Pulmonary artery endothelial cell (primary cell): ENCODE measurements at regions not wholly inside any gene's neighbourhood (a gene's known extent, or its start where the extent isn't known, plus 50 kb on each side); places are given as distances from the start of the nearest gene placed in this dataset.
"Not testable (repeated sequence)": the region's sequence is repeated elsewhere in the genome, so short reads cannot be mapped to it uniquely, and the experiment has no call there.

Experiments
- DNase-seq: peaks from one replicate; pipeline ENCODE4 v3.0.0-alpha.2; 2011; ENCODE audit warnings: low read depth, low spot score

DNA sequence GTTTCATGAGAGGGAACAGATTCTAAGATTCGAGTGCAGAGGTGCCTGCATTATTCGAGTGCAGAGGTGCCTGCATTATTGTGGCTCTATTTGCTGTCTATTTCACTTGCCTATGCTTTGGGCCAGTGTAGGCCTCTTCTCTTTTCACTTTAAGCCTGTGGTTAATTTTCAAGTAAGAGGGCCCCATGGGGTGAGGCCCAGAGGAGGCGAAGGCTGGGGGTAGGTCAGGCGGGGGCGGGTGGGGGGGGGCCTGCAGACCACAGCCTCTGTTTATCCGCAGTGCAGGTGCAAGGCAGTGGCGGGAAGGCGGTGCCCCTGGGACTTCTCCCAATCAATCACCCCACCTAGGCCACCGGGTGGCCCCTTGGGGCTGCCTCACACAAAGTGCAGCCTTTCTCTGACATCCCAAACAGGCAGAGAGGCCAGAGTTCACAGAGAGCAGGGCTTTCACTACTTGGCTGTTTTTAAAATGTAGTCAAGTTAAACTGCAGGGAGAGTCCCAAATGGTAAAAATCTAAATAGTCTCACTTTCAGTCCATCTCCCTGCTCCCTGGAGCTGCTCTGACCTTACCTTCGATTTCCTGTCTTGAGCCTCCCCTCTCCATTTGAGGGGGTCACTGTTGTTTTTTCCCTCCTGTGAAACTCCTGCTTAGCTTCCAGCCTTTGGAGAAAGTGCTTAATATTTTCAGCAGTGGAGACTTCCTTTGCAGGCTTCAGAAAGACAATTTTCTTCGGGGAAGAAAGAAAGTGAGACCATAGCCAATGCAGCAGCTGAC lies 249.0 kb downstream of the DLEU7 start:
- DNase-seq, result no peak

DNA sequence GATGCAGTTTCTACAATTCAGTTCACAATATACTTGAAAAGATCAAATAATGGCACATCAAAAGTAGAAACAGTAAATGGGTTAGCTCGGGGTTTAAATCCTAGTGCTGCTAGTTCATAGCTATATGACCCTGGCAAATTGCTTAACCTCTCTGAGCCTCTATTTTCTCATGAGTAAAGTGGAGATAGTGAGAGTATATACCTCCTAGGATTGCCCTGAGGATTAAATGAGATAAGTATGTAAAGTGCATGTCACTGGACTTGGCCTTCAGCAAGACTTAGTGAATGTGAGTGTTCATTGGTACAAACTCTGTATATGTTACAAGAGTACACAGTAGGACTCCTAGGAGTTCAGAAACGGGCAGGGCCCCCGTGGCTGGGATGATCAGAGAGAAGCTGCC lies 248.3 kb downstream of the DLEU7 start:
- DNase-seq, result no peak

DNA sequence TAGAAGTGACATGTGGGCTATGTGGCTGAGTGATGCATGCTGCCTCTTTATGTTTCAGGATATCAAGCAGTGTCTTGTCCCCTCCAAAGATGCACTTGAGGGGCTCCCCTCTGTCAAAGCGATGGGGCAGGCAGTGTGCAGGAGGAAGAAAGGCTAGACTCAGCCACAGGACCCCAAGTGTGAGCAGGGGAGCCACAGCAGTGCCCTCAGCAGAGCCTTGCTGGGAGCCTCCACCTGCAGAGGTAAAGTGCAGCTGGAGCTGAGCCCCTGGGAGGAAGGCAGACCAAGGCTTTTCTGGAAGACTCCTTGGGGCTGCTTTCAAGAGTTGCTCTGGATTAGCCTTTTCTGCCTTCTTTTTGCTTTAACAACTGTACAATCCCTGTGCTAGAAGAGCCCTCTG lies 247.3 kb downstream of the DLEU7 start:
- no peak for DNase-seq

DNA sequence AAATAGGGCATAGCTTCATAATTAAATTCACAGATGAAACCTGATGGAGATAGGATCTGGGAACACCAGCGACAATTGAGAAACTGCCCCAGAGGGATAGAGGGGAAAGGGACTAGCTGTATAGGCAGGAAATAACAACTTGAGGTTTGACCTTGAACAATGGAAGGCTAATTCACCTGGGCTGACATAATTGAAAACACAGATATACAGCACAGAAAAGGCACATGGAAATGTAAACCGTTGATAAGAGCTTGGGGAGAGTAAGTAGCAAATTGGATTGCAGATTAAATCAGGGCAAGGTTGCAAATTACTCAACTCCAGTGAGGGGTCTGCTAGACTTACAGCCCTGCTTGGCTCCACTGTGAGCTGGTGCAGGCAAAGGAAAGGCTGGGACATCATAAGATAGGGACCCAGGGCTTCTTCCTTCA lies 246.7 kb downstream of the DLEU7 start:
- DNase-seq, result no peak

DNA sequence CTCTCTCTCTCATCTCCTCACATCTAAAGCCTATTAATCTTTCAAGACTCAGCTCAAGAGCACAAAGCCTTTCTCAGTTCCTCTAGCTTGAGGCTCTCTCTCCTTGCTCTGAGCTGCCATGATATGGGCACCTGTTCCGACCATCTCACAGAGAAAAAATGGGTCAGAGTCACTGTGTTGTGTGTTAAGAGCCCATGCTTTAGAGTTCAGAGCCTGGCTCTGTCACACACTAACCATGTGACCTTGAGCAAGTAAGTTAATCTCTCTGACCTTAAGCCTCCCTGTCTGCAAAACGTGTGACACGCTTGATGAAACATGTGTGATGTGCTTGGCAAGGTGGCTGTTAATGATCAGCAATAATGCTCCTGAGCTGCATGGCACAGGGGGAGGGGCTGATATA lies 245.2 kb downstream of the DLEU7 start:
- DNase-seq, result no peak

DNA sequence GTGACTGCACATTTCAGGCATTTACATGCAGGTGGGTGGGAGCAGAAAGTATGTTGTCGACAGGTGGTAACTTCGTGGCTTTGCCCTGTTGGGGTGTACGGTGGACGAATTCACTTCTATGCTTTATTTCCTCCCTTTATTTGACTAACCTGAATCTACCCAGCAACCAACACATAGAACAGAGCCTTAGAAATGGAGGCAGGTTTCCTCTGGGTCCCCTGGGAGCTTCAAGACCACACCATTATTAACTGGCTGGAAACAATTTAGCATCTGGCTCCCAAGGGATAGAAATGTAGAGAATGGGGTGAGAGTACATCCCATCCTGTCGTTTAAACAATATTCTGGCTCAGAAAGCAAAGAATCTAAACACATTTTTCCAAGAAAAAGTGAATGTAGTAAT lies 244.4 kb downstream of the DLEU7 start:
- no peak for DNase-seq

DNA sequence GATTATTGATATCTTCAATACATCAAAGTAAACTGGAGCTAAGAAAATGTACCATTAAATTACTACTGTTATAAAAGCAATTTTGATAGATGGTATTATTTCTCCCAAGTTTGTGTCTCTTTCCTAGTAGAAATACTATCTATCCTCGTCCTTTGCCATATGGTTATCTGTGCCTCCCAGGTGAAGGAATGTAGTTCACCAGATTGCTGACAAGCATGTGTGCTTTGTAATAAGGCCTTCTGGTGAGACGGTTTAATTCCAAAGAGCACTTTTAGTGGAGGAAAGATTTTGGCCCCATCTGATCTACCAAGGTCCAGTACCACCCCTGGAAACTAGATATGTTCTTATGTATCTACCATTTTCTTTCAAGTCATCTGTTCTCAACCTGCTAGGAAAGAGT lies 243.6 kb downstream of the DLEU7 start:
- no peak for DNase-seq

DNA sequence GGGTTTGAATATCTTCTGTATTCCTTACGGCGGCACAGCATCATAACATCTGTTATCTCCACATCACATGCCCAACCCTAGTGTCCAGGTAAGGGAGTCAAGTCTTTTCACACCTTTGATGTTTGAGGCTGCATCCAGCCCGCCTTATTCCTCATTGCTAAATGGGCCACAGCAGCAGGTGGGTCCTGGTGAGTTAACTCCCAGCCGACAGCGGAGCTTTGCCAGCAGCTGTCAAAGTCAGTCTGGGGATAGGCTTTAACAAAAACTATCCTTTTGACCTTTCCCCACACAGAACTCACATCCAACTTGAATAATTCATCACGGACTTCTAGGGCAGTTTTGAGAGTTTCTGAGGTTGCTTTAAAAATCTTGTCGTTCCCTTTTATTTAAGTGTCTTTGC lies 235.1 kb downstream of the DLEU7 start:
- no peak for DNase-seq

DNA sequence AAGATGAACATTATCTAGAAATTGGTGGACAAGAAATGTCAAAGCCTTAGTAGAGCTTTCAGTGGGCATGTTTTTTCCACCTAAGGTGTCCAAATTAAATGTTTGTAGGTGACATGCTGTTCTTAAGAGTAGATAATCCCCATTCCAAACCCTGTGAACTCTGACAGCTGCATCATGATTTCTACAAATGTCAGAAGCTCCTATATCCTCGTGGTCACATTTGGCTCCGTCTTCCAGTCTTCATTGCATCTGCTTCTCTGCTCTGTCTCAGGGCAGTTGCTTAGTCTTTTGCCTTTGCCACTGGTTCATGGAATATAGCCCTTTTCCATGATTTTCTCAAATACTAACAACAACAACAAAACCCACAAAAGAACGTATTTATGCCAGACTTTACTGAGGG lies 234.5 kb downstream of the DLEU7 start:
- no peak for DNase-seq

DNA sequence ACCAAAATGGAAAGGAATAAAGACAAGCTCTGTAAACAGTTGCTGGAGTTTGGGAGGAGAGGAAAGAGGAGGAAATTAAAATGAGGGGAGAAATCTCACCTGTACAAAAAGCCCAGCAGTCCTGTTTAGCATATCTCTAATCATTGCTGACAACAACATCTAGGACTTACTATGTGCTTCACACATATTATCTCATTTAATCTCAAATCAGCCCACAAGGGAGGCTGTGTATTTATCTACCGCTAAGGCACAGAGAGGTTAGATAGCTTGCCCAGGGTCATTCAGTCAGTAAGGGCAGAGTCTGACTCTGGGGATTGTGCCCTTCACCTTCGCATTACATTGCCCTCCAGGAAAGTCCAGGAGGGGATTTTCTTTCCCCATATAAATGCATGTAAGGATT lies 233.3 kb downstream of the DLEU7 start:
- no peak for DNase-seq

DNA sequence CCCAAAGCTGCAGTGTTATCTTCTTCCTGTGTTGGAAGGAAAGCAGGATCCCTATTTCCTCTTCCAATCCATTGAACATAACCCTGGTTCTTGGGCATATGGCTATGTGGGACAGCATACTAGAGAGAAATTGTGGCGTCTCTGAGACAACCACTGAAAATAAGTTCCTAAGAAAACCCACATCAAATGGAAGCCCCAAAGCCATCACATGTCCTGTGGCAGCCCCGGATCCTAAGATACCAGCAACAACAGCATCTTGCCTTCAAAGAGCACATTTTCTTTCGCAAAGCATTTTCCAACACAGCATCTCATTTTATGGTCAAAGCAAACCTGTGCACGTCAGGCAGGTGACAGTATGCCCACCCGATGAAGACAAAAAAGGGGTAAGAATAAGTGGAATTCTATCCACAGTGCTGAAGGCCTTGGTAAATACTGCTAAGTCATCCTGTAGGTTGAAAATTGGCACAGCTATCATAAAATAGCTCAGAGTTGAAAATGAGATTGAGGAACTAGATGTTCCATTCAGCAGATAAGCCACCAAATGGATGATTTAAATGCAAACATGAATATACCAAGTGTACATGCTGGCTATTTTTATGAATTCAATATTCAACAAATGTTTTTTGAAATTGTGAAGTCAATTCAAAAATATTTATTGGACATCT lies 232.2 kb downstream of the DLEU7 start:
- DNase-seq, result no peak

DNA sequence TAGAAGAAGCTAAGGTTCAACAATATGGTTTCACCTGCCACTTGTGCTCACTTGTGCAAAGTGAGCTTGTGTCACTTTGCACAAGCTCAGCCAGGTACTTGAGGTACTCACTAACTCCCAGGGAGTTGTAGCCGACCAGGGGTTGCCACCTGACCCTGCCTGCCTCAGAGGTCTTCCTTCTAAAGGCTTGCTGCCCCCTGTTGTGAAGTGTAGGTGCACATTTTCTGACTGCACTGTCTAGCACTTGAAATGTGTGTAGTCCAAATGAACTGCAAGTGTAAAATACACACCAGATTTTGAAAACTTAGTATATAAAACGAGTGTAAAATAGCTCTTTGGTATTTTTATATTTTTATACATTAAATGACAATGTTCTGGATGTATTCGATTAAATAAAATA lies 230.8 kb downstream of the DLEU7 start:
- DNase-seq, result no peak

DNA sequence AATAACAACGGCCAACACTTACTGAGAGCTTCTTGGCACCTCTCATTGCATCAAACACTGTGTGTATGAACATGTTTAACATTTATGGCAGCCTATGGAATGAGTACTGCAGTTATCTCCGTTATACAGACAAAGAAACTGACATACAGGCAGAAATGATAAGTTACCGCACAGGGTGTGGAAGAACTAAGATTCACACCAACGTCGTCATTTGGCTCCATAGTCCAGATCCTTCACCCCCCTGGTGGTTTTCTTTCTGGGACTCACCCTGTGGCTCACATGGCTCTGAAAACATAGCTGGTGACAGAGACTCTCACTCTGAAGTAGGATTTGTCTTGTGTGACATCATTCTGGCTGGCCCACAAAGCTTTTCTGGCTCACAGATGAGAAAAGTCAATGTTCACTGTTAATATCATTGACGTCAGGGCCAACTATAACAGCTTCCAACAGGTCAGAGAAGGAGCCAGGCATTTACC lies 230.1 kb downstream of the DLEU7 start:
- no peak for DNase-seq

DNA sequence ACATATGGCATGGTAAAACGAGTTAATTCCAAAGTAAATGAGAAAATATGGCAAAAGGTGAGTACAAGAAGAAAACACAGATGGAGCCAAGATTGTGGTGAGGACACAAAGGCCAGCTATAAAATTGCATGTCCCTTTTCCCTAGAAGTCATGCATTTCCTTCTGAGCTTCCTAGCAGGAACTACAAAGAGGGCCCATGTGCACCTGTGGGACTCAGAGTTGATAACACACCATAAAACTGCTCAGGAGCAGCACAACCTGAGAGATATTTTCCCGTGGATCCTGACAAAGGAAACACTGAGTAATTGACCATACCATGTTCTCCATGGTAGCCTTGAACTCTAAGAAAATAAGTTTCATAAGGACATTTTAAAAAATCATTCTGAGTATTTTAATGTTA lies 228.3 kb downstream of the DLEU7 start:
- DNase-seq, result no peak

DNA sequence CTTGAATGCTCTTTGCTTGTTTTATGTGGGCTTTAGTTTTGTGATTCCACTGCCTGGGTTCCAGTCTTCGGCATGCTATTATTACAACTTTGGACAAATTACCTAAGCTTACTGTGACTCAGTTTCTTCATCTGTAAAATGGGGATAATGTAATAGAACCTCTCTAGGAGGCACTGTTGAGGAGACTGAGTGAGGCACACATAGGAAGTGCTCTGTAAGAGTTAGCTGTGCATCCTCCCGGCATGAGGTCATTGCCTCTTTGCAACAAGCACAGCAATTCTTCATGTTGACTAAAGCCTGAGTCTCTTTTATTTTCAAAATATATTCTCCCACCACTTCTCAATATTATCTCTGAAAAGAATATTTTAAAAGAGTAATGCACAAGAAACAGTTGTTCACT lies 227.4 kb downstream of the DLEU7 start:
- DNase-seq, result no peak

DNA sequence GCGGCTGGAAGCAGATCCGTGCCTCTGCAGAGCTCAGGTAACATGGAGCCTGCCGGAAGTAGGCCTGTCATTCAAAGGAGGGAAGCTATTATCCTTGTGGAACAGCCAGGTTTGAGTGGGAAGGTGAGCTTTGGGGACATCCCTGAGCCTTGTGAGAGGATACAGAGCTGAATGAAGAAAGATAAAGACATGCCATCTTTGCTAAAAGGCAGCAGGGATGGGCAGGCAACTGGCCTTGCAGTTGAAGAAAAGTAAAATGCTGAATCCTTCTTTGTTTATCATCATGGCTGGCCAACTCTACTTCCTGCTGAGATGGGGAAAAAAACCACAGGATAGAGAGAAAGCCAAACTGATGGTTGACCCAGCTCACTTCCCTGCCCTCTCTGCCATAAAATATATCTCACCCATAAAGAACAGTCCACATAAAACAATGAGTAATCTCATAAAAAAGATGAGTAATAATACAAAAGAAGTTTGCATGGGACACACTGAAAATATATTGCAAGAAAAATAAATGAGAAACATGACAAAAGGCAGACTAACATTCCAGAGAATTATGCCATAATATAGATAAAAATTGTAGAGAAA lies 226.3 kb downstream of the DLEU7 start:
- DNase-seq, result no peak

DNA sequence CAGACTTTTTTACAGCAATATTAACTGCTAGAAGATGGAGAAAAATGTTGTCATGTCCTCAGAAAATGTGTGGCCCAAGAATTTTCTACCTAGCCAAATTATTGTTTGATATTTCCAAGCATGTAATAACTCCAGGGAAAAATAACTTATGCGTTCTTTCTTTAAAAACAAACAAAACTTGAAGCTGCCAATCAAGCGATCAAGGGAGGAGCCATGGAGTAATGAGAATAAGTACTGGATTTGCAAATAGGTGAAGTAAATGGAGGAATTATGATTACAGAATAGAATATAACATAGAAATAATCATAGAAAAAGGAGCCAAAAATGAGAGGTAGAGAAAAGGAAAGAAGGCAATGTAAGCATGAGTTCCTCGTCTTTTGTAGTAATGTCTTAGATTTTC lies 225.3 kb downstream of the DLEU7 start:
- DNase-seq, result no peak

DNA sequence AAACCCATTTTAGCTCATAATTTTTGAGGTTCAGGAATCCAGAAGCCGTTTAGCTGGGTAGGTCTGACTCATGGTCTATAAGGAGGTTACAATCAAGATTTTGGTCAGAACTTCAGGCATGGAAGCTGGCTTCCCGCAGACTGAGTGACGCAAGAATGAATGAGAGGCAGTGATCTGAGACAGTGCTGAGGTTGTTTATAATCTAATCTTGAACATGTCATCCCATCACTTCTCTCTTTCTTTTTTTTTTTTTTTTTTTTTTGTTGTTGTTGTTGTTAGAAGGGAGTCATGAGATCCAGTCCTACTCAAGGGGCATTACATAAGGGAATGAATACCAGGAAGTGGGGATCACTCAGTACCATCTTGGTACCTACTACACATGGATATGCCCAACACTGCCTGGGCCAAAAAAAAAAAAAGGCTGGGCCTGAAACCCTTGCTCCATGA lies 217.4 kb downstream of the DLEU7 start:
- DNase-seq, result no peak

DNA sequence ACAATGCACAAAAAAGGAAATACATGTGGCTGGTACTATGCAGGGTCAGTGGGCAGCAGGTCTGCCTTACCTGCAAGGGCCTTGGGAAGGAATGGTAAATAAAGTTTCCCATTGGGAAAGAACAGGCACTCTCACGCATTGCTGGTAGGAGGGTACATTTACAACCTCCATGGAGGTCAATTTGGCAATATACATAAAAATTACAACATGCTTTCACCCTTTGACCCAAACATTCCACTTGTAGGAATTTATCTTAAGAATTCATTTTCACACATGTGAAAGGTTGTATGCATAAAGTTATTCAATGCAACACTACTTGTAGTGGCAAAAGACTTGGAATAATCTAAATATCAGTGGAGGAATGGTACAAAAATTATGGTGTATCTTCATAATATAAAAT lies 216.4 kb downstream of the DLEU7 start:
- DNase-seq, result no peak

DNA sequence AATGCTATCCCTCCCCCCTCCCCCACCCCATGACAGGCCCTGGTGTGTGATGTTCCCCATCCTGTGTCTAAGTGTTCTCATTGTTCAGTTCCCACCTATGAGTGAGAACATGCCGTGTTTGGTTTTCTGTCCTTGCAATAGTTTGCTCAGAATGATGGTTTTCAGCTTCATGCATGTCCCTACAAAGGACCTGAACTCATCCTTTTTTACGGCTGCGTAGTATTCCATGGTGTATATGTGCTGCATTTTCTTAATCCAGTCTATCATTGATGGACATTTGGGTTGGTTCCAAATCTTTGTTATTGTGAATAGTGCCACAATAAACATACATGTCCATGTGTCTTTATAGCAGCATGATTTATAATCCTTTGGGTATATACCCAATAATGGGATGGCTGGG lies 215.0 kb downstream of the DLEU7 start:
- DNase-seq, result not testable (repeated sequence)

DNA sequence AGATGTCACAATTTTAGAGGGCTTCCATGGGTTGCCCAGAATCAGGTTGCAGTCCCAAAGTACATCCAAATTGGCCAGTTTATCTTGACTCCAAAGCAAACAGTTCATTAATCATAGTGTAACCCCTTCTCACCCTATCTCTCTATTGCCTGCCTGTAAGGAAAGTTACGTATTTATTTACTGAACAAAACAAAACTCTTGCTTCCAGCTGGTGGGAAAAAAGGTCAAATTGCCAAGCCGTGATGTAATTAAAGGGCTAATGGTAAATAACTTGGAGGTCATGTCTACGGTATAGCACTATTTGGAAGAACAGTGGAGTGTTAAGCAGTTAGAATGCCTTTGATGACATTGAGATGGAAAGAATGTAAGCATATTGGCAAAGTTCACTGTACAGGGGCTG lies 214.0 kb downstream of the DLEU7 start:
- no peak for DNase-seq

DNA sequence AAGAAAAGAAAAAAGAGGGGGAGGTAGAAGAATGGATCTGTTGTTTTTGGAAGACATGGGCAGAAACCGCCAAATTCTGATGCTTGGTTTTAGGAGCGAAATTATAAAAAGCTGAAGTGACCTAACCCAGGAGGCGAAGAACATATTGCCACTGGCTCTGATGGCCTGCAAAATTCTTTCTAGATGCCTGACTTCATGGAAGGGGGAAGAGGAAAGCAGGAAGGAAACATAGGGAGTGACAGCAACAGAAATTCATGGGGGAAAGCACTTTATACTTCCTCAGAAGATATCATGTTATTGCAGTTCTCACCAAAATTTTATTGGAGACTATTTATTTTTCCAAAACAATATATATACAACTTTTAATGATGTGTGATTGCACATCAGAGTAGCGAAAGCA lies 213.5 kb downstream of the DLEU7 start:
- no peak for DNase-seq

DNA sequence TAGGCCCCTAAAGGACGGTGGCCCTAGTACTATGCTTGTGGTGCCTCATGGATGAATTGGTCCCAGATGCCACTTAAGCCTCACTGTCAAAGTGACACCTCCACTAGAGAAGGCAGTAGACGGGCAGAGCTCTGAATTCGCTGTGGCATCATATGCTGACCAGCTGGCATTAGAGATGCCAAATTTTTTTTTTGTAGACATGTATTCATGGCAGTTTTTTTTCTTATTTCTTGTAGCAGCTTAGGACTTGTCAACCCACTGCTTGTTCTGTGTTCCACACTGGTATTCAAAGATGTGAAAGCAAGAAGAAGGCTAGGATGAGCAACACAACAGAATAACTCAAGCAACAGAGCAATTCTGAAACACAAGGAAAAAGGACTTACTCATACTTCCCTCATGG lies 212.5 kb downstream of the DLEU7 start:
- no peak for DNase-seq
